Hypothalamus (tissue), 51 donors: ENCODE measurements at regions not wholly inside any gene's neighbourhood (a gene's known extent, or its start where the extent isn't known, plus 50 kb on each side); places are given as distances from the start of the nearest gene placed in this dataset.

Experiments used
- DNase-seq, 51 donors: peaks; one replicate each; lab custom pipeline; 2025; lab: John Stamatoyannopoulos, UW

GRCh38 chrX:43560247-43560946, 95.7 kb upstream of the MAOA start:
- DNase-seq: no peak

- DNase-seq: no peak
These were observed 93.7 kb upstream of the MAOA start for GRCh38 chrX:43562372-43562771.

- DNase-seq: no peak
These were observed 91.1 kb upstream of the MAOA start for GRCh38 chrX:43564953-43565352.

GRCh38 chrX:43566170-43566569, 89.9 kb upstream of the MAOA start:
- DNase-seq: no peak

- no peak for DNase-seq
These were observed 82.6 kb upstream of the MAOA start for GRCh38 chrX:43573441-43574015.

GRCh38 chrX:43580621-43581020, 75.5 kb upstream of the MAOA start:
- no peak for DNase-seq

- no peak for DNase-seq
These were observed 74.9 kb upstream of the MAOA start for GRCh38 chrX:43581167-43581566.

GRCh38 chrX:43581888-43582539, 74.1 kb upstream of the MAOA start:
- no peak for DNase-seq

GRCh38 chrX:43582540-43582913, 73.6 kb upstream of the MAOA start:
- no peak for DNase-seq

GRCh38 chrX:43585922-43586321, 70.2 kb upstream of the MAOA start:
- no peak for DNase-seq

- no peak for DNase-seq
These were observed 69.3 kb upstream of the MAOA start for GRCh38 chrX:43586830-43587229.

- DNase-seq: no peak
These were observed 66.4 kb upstream of the MAOA start for GRCh38 chrX:43589735-43590134.

- no peak for DNase-seq
These were observed 65.9 kb upstream of the MAOA start for GRCh38 chrX:43590150-43590549.

GRCh38 chrX:43592597-43592996, 63.5 kb upstream of the MAOA start:
- no peak for DNase-seq

GRCh38 chrX:43595931-43596330, 60.2 kb upstream of the MAOA start:
- DNase-seq: no peak

GRCh38 chrX:43604753-43605152, 51.3 kb upstream of the MAOA start:
- DNase-seq: no peak

GRCh38 chrX:43605351-43605750, 50.7 kb upstream of the MAOA start:
- no peak for DNase-seq
